WERI-Rb-1 (cell line): ENCODE measurements at regions not wholly inside any gene's neighbourhood (a gene's known extent, or its start where the extent isn't known, plus 50 kb on each side); places are given as distances from the start of the nearest gene placed in this dataset.
"Not testable (repeated sequence)": the region's sequence is repeated elsewhere in the genome, so short reads cannot be mapped to it uniquely, and the experiment has no call there.

Experiments used
- DNase-seq: peaks from one replicate; pipeline ENCODE4 v3.0.0-alpha.2; 2020
- H3K27ac ChIP-seq: fragments of 250-450 bp; sonication (Bioruptor Pico); 2 replicates; pipeline ENCODE4 v1.5.1; 2020; ENCODE audit warnings: mild to moderate bottlenecking, moderate library complexity
- H3K27me3 ChIP-seq: fragments of 250-450 bp; sonication (Bioruptor Pico); 2 replicates; pipeline ENCODE4 v1.5.1; 2021; ENCODE audit warnings: mild to moderate bottlenecking, low read depth, moderate library complexity; ENCODE audit not compliant: insufficient read depth, severe bottlenecking
- H3K36me3 ChIP-seq: fragments of 250-450 bp; sonication (Bioruptor Pico); 2 replicates; pipeline ENCODE4 v1.5.1; 2020; ENCODE audit warnings: mild to moderate bottlenecking, moderate library complexity
- H3K4me3 ChIP-seq: 2 replicates; pipeline ENCODE4 v1.5.1; 2011; ENCODE audit warnings: low read depth, mild to moderate bottlenecking, control low read depth, low read length
- H3K9me3 ChIP-seq: fragments of 250-450 bp; sonication (Bioruptor Pico); 2 replicates; pipeline ENCODE4 v1.5.1; 2021; ENCODE audit warnings: mild to moderate bottlenecking, moderate library complexity; ENCODE audit not compliant: severe bottlenecking
- TF ChIP-seq, protein P1 (sequence below): IDR thresholded peaks from 2 replicates; pipeline ENCODE4 v1.5.1; 2011; ENCODE audit warnings: low read depth, mild to moderate bottlenecking, control low read depth, inconsistent platforms, low read length

DNA sequence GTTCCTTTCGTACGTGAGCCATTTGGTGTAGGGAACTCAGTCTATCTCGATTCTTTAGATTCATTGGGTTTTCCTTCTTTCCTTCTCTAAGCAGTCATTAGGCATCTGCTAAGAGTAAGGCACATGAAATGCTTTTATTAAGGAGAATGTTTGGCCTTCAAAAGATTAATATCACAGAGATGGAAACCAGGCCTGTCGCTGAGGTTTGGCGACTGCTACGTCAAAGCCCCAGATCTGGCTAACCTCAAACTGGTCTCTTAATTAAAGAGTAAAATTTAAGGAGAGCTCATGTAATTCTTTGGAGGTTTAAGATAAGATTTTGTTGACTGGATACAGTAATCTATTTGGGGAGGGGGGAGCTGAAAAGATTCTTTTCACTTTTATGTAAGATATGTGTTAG, 189.8 kb downstream of the JCAD start:
- TF ChIP-seq, protein P1, sequence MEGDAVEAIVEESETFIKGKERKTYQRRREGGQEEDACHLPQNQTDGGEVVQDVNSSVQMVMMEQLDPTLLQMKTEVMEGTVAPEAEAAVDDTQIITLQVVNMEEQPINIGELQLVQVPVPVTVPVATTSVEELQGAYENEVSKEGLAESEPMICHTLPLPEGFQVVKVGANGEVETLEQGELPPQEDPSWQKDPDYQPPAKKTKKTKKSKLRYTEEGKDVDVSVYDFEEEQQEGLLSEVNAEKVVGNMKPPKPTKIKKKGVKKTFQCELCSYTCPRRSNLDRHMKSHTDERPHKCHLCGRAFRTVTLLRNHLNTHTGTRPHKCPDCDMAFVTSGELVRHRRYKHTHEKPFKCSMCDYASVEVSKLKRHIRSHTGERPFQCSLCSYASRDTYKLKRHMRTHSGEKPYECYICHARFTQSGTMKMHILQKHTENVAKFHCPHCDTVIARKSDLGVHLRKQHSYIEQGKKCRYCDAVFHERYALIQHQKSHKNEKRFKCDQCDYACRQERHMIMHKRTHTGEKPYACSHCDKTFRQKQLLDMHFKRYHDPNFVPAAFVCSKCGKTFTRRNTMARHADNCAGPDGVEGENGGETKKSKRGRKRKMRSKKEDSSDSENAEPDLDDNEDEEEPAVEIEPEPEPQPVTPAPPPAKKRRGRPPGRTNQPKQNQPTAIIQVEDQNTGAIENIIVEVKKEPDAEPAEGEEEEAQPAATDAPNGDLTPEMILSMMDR = no peak
- no peak for DNase-seq
- no peak overlapping the region for H3K27ac ChIP-seq
- no peaks in the 10 kb centered on the region for H3K9me3 ChIP-seq
- no peak overlapping the region for H3K4me3 ChIP-seq
- no peaks in the 10 kb centered on the region for H3K36me3 ChIP-seq
- no peaks in the 10 kb centered on the region for H3K27me3 ChIP-seq

DNA sequence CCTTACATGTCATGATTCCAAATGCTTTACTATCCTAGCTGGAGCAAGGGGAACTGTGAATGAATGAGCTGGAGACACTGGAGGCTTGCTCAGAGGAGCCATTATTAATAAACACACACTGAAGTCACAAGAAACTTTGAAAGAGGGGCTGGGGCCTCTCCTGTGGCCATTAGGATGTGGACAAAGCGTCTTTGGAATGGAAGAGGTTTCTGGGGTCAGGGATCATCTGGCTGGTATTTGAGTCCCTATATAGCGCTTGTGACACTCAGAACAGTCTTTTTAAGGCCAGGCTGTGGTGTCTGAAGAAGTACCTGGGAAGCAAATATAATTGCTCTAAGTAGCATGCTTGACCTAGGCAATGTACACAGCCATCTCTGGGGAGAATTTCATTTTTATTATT, 193.0 kb downstream of the JCAD start:
- no peak overlapping the region for H3K4me3 ChIP-seq
- H3K27me3 ChIP-seq = no peaks in the 10 kb centered on the region
- no peak for DNase-seq
- no peak overlapping the region for H3K27ac ChIP-seq
- H3K36me3 ChIP-seq = no peaks in the 10 kb centered on the region
- no peaks in the 10 kb centered on the region for H3K9me3 ChIP-seq
- TF ChIP-seq, protein P1 = no peak

DNA sequence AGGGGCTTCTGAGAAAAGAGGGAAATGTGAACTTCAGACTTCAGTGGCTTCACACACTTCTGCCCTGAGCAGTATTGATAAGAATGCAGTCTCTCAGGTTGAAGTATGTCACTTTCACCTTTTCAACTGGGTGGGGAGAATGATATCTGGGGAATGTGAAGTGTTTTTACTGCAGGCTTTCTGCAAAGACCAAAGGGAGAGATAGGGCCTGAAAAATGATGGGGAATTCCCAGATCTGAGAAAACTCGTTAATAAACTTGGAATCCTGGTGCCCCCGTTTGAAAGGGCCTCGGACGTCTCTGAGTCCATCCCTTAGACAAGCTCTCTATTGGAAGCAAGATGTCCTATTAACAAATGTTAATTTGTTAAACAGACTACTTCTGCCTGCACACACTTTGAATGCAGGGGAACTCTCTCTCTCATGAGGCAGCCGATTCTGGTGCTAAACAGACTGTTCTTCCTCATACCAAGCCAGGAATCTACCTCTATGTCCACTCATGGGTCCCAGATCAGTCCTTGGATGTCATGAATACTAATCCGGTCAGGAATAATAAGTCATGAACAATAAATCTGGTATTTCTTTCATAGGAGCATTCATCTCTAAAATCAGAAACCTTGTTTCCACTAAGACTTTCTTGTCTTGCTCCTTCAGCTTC, 193.6 kb downstream of the JCAD start:
- no peaks in the 10 kb centered on the region for H3K36me3 ChIP-seq
- no peaks in the 10 kb centered on the region for H3K9me3 ChIP-seq
- H3K4me3 ChIP-seq = no peak overlapping the region
- DNase-seq = no peak
- TF ChIP-seq, protein P1 = no peak
- H3K27me3 ChIP-seq = no peaks in the 10 kb centered on the region
- no peak overlapping the region for H3K27ac ChIP-seq

DNA sequence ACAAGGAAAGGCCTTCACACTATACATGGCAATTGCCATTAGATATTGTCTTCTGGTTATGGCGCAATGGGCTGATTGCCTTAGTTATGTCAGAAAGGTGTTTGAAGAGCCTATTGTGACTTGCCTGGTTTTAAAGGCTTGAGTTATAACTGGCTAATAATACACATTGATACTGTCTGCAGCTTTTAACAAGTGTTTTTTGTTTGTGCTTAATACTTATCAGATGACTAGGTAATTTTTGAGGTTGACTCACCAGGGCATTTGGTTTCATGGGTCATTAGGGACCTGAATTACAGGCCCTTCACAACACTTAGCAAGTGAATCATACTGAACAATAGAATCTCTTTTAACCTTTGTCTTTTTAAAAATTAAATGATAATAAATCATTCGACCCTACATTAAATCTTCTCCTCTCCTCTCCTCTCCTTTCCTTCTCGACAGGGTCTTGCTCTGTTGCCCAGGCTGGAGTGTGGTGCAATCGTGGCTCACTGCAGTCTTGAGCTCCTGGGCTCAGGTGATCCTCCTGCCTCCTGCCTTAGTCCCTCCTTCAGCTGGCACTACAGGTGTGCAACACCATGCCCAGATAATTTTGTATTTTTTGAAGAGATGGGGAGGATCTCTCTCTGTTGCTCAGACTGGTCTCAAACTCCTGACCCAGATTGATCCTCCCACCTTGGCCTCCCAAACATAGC, 196.3 kb downstream of the JCAD start:
- H3K4me3 ChIP-seq = no peak overlapping the region
- no peak overlapping the region for H3K27ac ChIP-seq
- no peaks in the 10 kb centered on the region for H3K36me3 ChIP-seq
- TF ChIP-seq, protein P1 = no peak
- no peak for DNase-seq
- no peaks in the 10 kb centered on the region for H3K27me3 ChIP-seq
- no peaks in the 10 kb centered on the region for H3K9me3 ChIP-seq

DNA sequence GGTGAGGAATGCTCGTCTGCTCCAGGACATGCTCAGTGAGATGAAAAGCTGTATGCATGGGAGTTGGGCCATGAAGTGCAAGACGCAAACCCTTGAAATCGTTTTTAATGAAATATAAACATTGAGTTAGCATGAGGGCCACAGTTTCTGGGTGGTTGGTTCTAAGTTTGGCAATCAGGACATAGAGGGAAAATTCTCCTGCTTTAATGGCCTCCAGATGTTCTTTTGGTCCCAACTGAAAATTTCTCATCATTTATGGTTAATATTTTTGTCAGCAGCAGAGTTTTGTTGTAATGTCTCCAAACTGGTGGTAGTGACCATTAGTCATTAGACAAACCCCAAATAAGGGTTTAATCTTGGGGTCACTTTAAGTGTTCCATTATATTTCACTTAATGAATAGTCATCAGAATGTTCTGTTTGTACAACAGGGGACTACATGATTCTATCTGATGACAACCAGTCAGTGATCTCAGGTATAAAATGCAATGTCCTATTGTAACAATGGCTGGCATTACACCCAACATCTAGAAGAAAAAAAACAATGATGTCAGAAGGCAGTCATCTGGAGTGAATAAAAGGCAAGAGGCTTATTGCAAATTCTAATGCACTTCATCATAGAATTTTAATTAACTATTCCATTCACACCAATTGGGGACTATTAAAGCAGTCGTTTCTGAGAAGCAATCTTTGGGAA, 197.4 kb downstream of the JCAD start:
- Histone ChIP-seq H3K9me3 (no peaks in the 10 kb centered on the region), H3K36me3 (no peaks in the 10 kb centered on the region), H3K27me3 (no peaks in the 10 kb centered on the region), H3K4me3 (no peak overlapping the region), H3K27ac (no peak overlapping the region)
- DNase-seq = no peak
- TF ChIP-seq, protein P1 = no peak

DNA sequence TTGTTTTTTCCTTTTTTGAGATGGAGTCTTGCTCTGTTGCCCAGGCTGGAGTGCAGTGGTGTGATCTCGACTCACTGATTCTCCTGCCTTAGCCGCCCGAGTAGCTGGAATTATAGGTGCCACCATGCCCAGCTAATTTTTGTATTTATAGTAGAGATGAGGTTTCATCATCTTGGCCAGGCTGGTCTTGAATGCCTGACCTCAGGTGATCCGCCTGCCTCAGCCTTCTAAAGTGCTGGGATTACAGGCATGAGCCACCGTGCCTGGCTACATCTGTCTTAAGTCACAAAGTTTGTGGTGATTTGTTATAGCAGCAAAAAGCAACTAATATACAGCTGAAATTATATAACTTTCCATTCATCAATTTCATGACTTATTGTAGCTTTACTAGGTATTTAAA, 198.2 kb downstream of the JCAD start:
- H3K4me3 ChIP-seq, H3K27ac ChIP-seq: not testable (repeated sequence)

More for the DNA sequence above, 198.2 kb downstream of the JCAD start:
- not testable (repeated sequence) for H3K27me3 ChIP-seq, H3K9me3 ChIP-seq, H3K36me3 ChIP-seq, DNase-seq
